Daoy (cell line): ENCODE measurements at regions not wholly inside any gene's neighbourhood (a gene's known extent, or its start where the extent isn't known, plus 50 kb on each side); places are given as distances from the start of the nearest gene placed in this dataset.

Experiments used
- DNase-seq: peaks from one replicate; pipeline ENCODE4 v3.0.0-alpha.2; 2015; ENCODE audit warnings: low read depth

DNA sequence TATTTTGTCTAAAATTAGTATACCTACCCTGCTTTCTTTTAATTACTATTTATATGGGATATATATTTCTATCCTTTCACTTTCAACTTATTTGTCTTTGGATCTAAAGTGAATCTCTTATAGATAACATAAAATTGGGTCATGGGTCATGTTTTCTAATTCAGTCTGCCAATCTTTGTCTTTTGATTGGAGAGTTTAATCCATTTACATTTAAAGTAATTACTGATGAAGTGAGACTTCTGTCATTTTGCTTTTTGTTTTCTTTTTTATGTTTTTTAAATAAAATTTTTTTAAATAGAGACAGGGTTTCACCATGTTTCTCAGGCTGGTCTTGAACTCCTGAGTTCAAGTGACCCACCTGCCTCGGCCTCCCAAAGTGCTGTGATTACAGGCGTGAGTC, 50.5 kb upstream of the PRDM1 start:
- DNase-seq = no peak

DNA sequence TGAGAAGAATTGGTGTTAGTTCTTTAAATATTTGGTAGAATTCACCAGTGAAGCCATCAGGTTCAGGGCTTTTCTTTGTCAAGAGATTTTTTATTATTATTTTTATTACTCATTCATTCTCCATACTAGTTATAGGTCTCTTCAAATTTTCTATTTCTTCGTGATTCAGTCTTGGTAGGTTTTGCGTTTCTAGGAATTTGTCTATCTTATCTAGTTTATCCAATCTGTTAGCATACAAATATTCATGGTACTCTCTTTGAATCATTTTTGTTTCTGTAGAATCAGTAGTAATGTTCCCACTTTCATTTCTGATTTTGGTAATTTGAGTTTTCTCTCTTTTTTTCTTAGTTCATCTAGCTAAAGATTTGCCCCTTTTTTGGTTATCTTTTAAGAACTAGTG, 52.3 kb upstream of the PRDM1 start:
- no peak for DNase-seq

GRCh38 chr6:106027758-106028157, 58.4 kb upstream of the PRDM1 start:
- DNase-seq = no peak

DNA sequence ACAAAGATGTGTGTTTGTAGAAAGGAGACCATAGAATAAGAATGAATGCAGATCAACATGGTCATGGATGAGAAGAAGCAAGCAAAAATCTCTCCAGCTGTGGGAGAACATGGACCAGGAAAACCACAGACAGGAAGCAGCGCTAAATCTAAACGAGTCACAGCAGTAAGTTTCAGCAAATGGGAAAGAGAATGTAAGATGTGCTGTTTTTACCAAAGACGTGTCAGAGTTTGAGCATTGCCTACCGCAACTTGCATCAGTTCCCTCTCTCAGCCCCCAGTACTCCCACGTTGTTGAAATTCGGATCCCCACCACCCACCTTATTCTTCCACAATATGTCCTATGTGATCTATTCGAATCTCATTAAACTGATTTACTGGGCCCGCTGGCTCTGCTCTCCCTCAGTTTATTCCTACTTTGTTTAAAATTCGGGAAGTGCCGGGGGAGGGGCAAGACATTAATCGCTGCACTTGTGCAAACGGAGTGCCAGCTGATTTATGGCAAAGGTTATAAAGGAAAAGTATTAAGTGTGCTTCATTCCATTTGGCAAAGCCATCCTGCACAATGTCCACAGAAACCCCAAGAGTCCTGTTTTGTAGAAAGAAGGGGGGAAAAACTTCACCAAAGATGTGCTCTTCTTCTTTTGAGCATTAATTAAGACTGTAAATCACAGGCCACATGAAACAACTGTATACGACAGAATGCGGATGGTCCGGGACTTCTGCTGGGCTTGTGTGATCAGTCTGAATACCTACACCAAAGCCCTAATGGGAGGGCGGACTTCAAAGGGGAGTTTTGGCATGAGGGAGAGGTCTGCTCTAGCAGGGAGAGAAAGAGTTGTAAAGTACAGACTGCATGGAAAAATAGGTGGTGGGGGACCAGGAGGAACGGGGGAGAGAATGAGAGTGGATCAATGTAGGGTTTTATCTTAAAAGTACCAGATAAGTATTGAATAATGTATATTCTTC, 59.1 kb upstream of the PRDM1 start:
- DNase-seq = no peak

GRCh38 chr6:106025655-106026054, 60.5 kb upstream of the PRDM1 start:
- no peak for DNase-seq

- DNase-seq = no peak
These were observed 63.3 kb upstream of the PRDM1 start for GRCh38 chr6:106022801-106023200.

DNA sequence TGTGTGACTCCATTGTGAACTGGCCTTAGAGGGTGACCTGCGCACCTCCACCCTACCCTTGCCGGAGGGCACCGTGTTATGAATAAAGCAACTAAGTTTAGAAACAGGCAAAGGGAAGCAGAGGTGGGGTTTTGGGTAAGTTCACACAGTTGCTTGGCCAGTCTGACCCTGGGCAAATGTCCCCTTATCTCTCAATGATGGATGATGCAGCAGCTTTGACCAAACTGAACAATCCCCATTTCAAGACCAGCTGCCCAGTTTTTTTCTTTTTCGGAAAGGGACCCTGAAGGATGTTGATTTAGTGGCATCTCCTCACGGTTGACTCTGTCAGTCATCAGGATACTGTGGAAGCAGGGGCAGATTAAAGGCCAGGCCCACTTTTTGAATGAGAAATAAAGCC, 68.7 kb upstream of the PRDM1 start:
- no peak for DNase-seq

- no peak for DNase-seq
These were observed 71.2 kb upstream of the PRDM1 start for GRCh38 chr6:106014955-106015354.

GRCh38 chr6:106011476-106011875, 74.7 kb upstream of the PRDM1 start:
- DNase-seq = no peak

- DNase-seq = no peak
These were observed 80.2 kb upstream of the PRDM1 start for GRCh38 chr6:106005954-106006353.

- DNase-seq = no peak
These were observed 81.1 kb upstream of the PRDM1 start for GRCh38 chr6:106005013-106005412.

GRCh38 chr6:106003268-106003987, 82.7 kb upstream of the PRDM1 start:
- no peak for DNase-seq

DNA sequence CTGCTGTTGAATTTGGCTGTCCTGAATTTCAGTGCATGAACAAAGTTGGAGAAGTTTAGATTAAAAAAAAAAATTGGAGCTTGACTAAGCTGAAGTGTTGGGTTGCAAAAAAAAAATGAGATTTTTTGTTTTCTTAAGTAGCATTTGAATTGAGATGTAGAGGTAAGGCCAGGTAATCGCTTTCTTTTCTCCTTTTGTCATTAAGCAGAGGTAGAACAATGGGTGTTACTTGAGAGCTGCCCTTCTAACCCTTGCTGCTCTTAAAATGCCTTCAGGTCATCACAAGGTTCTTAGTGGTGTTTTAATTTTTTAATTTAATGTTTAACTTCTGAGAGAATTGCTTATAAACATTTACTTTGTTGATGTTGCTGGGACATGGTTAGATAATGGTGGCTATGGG, 84.1 kb upstream of the PRDM1 start:
- DNase-seq = no peak

- DNase-seq = no peak
These were observed 85.2 kb upstream of the PRDM1 start for GRCh38 chr6:106000935-106001334.

DNA sequence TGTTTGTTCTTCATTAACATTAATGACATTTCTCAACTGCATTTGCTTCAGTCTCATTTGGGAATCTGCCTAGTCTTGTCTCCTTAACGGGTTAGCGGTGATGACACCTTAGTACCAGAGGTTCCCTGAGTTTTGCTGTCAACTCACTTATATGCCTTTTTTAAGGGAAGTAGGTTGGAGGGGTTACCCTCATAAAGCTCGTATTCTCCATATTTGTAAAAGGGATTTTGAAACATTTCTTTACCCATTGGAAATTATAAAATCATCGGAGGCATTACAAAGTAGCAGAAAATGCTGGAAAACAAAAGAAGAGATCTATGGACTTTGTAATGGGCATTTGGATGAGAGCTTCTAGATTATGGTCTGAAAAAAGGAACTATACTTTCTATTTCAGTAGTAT, 88.7 kb upstream of the PRDM1 start:
- no peak for DNase-seq

- no peak for DNase-seq
These were observed 90.7 kb upstream of the PRDM1 start for GRCh38 chr6:105995391-105995865.

DNA sequence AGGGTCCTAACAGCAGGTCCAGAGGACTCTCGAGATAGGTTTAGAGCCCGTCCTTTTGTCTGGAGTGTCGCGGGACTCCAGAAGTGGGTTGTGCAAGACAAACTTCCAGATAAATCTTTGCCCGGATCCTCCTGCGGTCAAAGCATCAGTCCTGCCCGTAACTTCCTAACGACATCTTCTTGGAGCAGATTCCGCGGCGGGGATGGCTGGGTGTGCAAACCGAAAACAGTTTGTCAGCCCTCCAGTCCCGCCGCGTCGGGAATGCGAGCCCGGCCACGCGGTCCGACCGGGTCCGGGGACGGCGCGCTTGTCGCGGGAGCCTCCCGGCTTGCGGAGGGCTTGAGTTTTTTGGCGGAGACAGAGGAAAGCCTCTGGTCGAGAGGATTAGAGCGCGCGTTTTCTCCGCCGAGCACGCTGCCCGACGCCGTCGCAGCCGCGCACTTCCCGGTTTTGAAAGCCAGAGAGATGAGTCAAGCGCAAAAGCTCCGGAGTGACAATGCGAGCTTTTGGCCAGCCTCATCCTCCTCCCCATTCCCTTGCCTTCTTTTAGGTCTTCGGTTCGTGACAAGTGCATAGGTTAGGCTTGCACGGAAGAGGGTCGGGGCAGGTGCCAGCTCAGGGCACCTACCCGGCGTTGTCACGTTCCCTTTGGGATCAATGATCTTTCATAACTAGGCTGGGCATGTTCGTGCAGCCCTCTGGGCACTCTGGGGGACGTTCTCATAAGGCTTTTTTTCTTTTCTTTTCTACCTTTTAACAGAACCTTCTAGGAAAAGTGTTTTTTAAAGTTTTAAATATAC, 91.3 kb upstream of the PRDM1 start:
- DNase-seq = peak; percentile 79

- DNase-seq = peak; percentile 58
These were observed 92.0 kb upstream of the PRDM1 start for GRCh38 chr6:105994118-105994590.

DNA sequence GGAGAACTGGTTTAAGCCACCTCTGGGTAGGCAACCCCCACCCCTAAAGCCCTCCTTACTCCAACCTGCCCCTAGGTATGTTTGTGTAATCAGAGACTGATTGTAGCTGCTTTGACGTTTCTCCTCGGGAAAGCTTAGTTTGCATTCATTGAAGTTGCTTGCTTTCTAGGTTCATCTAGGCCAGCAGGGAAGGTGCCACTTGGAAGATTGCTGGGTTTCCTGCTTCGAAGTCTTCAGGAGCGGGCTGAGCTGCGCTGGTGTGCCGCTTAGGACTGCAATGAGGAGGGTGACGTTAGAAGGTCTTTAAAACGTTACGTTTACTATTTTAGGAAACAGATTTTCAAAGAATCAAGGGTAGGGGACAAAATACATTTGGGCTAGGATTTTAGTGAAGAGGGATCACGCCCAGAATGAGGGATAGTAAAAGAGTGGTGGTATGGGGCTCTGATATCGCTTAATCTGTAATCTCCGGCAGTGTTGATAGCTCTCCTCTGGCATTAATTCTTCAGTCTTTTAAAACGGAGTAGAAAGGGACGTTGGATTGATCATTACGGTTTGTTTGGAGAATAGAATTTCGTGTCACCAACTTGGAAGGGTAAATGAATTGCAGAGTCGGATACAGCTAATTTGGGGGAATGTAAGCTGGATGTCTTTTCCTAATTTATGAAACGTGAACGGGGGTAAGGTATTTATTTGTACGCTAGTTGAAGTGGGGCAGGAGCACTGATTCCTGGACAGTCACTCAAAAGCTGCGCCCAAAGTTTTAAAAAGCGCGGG, 92.6 kb upstream of the PRDM1 start:
- DNase-seq = no peak

DNA sequence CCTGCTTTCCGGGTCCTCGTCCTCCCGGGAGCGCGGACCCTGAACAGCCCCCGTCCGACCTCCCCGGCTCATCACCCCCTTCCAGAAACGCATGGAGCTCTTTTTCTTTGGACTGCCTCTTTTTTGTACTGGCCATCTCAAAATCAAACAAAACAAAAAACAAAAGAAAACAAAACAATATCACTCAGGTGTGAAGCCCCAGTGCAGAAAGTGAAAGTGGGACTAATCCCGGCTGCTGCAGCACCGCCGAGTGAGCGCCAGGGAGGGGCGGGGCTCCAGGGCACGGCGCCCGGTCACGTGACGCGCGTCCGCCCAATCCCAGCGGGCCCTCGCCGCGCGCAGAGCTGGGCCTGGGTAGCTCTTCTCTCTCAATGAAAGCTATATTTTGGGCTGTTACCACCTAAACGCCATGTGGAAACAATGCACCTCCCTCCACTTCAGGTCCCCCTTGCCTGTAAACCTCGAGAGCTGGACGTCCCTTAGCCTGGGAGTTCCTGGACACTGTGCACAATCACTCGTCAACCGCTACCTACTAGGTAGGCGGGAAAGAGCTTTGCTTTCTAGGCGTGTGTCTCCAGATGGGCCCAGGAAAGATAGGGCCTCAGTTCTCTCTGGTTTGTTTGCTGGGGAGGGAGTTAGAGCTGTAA, 93.7 kb upstream of the PRDM1 start:
- peak; percentile 90 for DNase-seq
